B cell (primary cell): ENCODE measurements at regions not wholly inside any gene's neighbourhood (a gene's known extent, or its start where the extent isn't known, plus 50 kb on each side); places are given as distances from the start of the nearest gene placed in this dataset.

Experiments used
- ATAC-seq: fragments of 200-7000 bp; cut with Tn5 transposase; one replicate; pipeline ENCODE4 v1.10.0; 2021; ENCODE audit warnings: low read depth, mild to moderate bottlenecking, moderate number of reproducible peaks, moderate library complexity
- CTCF ChIA-PET: fragments of 350-600 bp; sonication (Branson Sonifier 250); formaldehyde crosslinking; loops from one replicate; lab custom pipeline; 2021; ENCODE audit warnings: antibody characterized with exemption, inconsistent platforms; lab: Charles Lee
- POLR2A ChIA-PET: fragments of 350-600 bp; sonication (Branson Sonifier 250); formaldehyde crosslinking; loops from one replicate; lab custom pipeline; 2021; ENCODE audit warnings: antibody characterized with exemption; lab: Charles Lee
- DNase-seq: peaks from one replicate; pipeline ENCODE4 v3.0.0; 2013
- H2AFZ ChIP-seq: 2 replicates; pipeline ENCODE4 v1.6.1; 2012; ENCODE audit warnings: mild to moderate bottlenecking, low read depth, low read length; ENCODE audit not compliant: insufficient read depth, poor library complexity, severe bottlenecking
- H3K27ac ChIP-seq, 2 donors: 1 replicate in 1 of 2; 2 replicates in 1 of 2; pipeline ENCODE4 v1.5.1; 2012 to 2013; ENCODE audit warnings: low read length in 2 of 2, mild to moderate bottlenecking in 2 of 2, moderate library complexity in 1 of 2
- H3K27me3 ChIP-seq, 4 experiments: fragments of 200-600 bp in 1 of 4; sonication (generic) in 1 of 4; replicated peaks in 1 of 4; 1 replicate in 2 of 4; 2 replicates in 2 of 4; pipeline versions ENCODE4 v1.6.1 to v1.7.0; 2013 to 2016; ENCODE audit warnings: low read length in 3 of 4, mild to moderate bottlenecking in 2 of 4, mixed read lengths in 1 of 4, moderate library complexity in 1 of 4; ENCODE audit not compliant: insufficient read depth in 4 of 4, control insufficient read depth in 3 of 4; ENCODE audit errors: control extremely low read depth in 1 of 4
- H3K36me3 ChIP-seq, 2 experiments: replicated peaks in 1 of 2; 1 replicate in 1 of 2; 2 replicates in 1 of 2; pipeline versions ENCODE4 v1.6.1 to v1.7.1; 2013; ENCODE audit warnings: low read length in 1 of 2; ENCODE audit not compliant: insufficient read depth in 2 of 2, control insufficient read depth in 1 of 2; ENCODE audit errors: control extremely low read depth in 1 of 2, extremely low read depth in 1 of 2
- H3K4me1 ChIP-seq, 2 donors: fragments of 200-600 bp in 1 of 2; sonication (generic) in 1 of 2; 1 replicate in 1 of 2; 2 replicates in 1 of 2; pipeline versions ENCODE4 v1.5.1 to v1.6.1; 2013 to 2017; ENCODE audit warnings: low read length in 2 of 2; ENCODE audit not compliant: control insufficient read depth in 2 of 2, insufficient read depth in 2 of 2
- H3K4me2 ChIP-seq: replicated peaks from 2 replicates; pipeline ENCODE3; 2012; ENCODE audit warnings: mild to moderate bottlenecking, low read depth, low read length; ENCODE audit not compliant: poor library complexity, severe bottlenecking
- H3K4me3 ChIP-seq, 5 experiments: fragments of 200-600 bp in 1 of 5; sonication (generic) in 1 of 5; 1 replicate in 3 of 5; 2 replicates in 2 of 5; pipeline versions ENCODE4 v1.5.1 to v1.7.0; 2011 to 2016; ENCODE audit warnings: low read length in 4 of 5, mild to moderate bottlenecking in 4 of 5, low read depth in 2 of 5, control low read depth in 1 of 5, moderate library complexity in 1 of 5; ENCODE audit not compliant: insufficient read depth in 1 of 5; ENCODE audit errors: control extremely low read depth in 1 of 5, extremely low read depth in 1 of 5
- H3K79me2 ChIP-seq: fragments of 200-600 bp; sonication (generic); one replicate; pipeline ENCODE4 v1.6.0; 2016; ENCODE audit warnings: low read length; ENCODE audit not compliant: control insufficient read depth, insufficient read depth
- H3K9ac ChIP-seq: fragments of 200-600 bp; sonication (generic); 2 replicates; pipeline ENCODE4 v1.6.1; 2017; ENCODE audit warnings: mild to moderate bottlenecking, low read length, moderate library complexity
- H3K9me3 ChIP-seq, 3 donors: one replicate each; pipeline versions ENCODE4 v1.6.1 to v1.7.1; 2013; ENCODE audit warnings: low read length in 2 of 3; ENCODE audit not compliant: control insufficient read depth in 2 of 3, insufficient read depth in 1 of 3; ENCODE audit errors: control extremely low read depth in 1 of 3
- H4K20me1 ChIP-seq: 2 replicates; pipeline ENCODE4 v1.6.0; 2012; ENCODE audit warnings: mild to moderate bottlenecking, low read length; ENCODE audit not compliant: insufficient read depth, control insufficient read depth, poor library complexity, severe bottlenecking
- H3K27ac Mint-ChIP-seq: one replicate; pipeline ENCODE4 v1.8.0; 2021; ENCODE audit warnings: mixed read lengths
- H3K27me3 Mint-ChIP-seq: one replicate; pipeline ENCODE4 v1.8.0; 2021; ENCODE audit warnings: mixed read lengths
- H3K4me1 Mint-ChIP-seq: one replicate; pipeline ENCODE4 v1.8.0; 2021; ENCODE audit warnings: mixed read lengths
- H3K4me3 Mint-ChIP-seq: one replicate; pipeline ENCODE4 v1.8.0; 2021; ENCODE audit warnings: mixed read lengths
- H3K9me3 Mint-ChIP-seq: one replicate; pipeline ENCODE4 v1.8.0; 2022; ENCODE audit warnings: mixed read lengths; ENCODE audit not compliant: insufficient read depth
- CTCF ChIP-seq: fragments of 200-600 bp; IDR thresholded peaks from one replicate; pipeline ENCODE4 v1.8.0; 2022; ENCODE audit warnings: antibody characterized with exemption, mild to moderate bottlenecking
- EZH2 ChIP-seq: IDR thresholded peaks from 2 replicates; pipeline ENCODE4 v1.6.1; 2012; ENCODE audit warnings: borderline replicate concordance, low read depth, mild to moderate bottlenecking, moderate library complexity, low read length; ENCODE audit not compliant: insufficient read depth, poor library complexity, severe bottlenecking
- WGBS: methylation state at CpG from one replicate; pipeline ENCODE4 v1.1.5; 2013; ENCODE audit warnings: missing lambda C conversion rate; ENCODE audit not compliant: insufficient coverage; 5-methylcytosine and 5-hydroxymethylcytosine counted together
- intact Hi-C: fragments of 100-400 bp; cut with micrococcal nuclease; formaldehyde crosslinking; loops from one replicate; pipeline ENCODE4 v1.10.0; 2022

GRCh38 chr20:16951876-16952275 is 203.7 kb downstream of the OTOR start:
- H2AFZ ChIP-seq = no peak overlapping the region
- H3K9me3 ChIP-seq = peaks cover 0 to 7% (median 0%) of the 10 kb centered on the region in 3 donors
- no peaks in the 10 kb centered on the region for H3K4me1 ChIP-seq
- H3K4me3 ChIP-seq = no peak overlapping the region
- H4K20me1 ChIP-seq = no peaks in the 10 kb centered on the region
- ChIA-PET CTCF (no interaction called here), POLR2A (no interaction called here)
- peaks cover 6% of the 10 kb centered on the region for H3K9me3 Mint-ChIP-seq
- TF ChIP-seq EZH2 = no peak
- no peak for TF ChIP-seq CTCF
- H3K9ac ChIP-seq = no peak overlapping the region
- no peak overlapping the region for H3K4me2 ChIP-seq
- H3K4me3 Mint-ChIP-seq = no peak overlapping the region
- no peak overlapping the region for H3K27ac Mint-ChIP-seq
- no peaks in the 10 kb centered on the region for H3K27me3 ChIP-seq
- no peak overlapping the region for H3K27ac ChIP-seq
- intact Hi-C loops = no loop called here
- DNase-seq = no peak
- H3K36me3 ChIP-seq = no peaks in the 10 kb centered on the region
- H3K4me1 Mint-ChIP-seq = no peaks in the 10 kb centered on the region
- no peak for ATAC-seq
- no peaks in the 10 kb centered on the region for H3K27me3 Mint-ChIP-seq
- WGBS = no CpG with 5 or more reads among the region's 2 CpGs
- H3K79me2 ChIP-seq = no peaks in the 10 kb centered on the region

GRCh38 chr20:16952965-16953364 is 204.8 kb downstream of the OTOR start:
- no peaks in the 10 kb centered on the region for H3K4me1 Mint-ChIP-seq
- Histone ChIP-seq H3K27me3 (no peaks in the 10 kb centered on the region), H3K9me3 (peaks cover 0 to 7% (median 0%) of the 10 kb centered on the region in 3 donors), H3K36me3 (no peaks in the 10 kb centered on the region), H3K79me2 (no peaks in the 10 kb centered on the region), H3K4me2 (no peak overlapping the region), H3K9ac (no peak overlapping the region), H3K4me1 (no peaks in the 10 kb centered on the region), H2AFZ (no peak overlapping the region), H4K20me1 (no peaks in the 10 kb centered on the region), H3K27ac (no peak overlapping the region), H3K4me3 (no peak overlapping the region)
- peaks cover 6% of the 10 kb centered on the region for H3K9me3 Mint-ChIP-seq
- DNase-seq (no peak), ATAC-seq (no peak)
- no peak overlapping the region for H3K4me3 Mint-ChIP-seq
- 80% methylated on average over 1 of the region's 1 CpG for WGBS
- H3K27me3 Mint-ChIP-seq = no peaks in the 10 kb centered on the region
- ChIA-PET POLR2A (no interaction called here), CTCF (no interaction called here)
- TF ChIP-seq CTCF (no peak), EZH2 (no peak)
- H3K27ac Mint-ChIP-seq = no peak overlapping the region
- intact Hi-C loops = no loop called here
